GM12878 (cell line): ENCODE measurements at regions not wholly inside any gene's neighbourhood (a gene's known extent, or its start where the extent isn't known, plus 50 kb on each side); places are given as distances from the start of the nearest gene placed in this dataset.
"Not testable (repeated sequence)": the region's sequence is repeated elsewhere in the genome, so short reads cannot be mapped to it uniquely, and the experiment has no call there.

Source experiments
- ATAC-seq: fragments of 200-7000 bp; cut with Tn5 transposase; 3 replicates; pipeline ENCODE4 v1.9.1; 2020; ENCODE audit warnings: mild to moderate bottlenecking, moderate library complexity
- BruUV-seq: library from RNA; stranded (reverse); fragments of 400-500 nt; replicated peaks from 2 replicates; lab custom pipeline; 2021; lab: Mats Ljungman, UMichigan
- CTCF ChIA-PET: fragments of 300-600 bp; sonication (Branson Sonifier 250); formaldehyde crosslinking; extraction: SDS; loops from one replicate; lab custom pipeline; 2021; ENCODE audit warnings: inconsistent platforms; lab: Yijun Ruan, JAX
- POLR2A ChIA-PET: fragments of 350-600 bp; formaldehyde crosslinking; extraction: SDS; loops from one replicate; lab custom pipeline; 2021; ENCODE audit warnings: inconsistent platforms; lab: Charles Lee
- RAD21 ChIA-PET: fragments of 300-600 bp; sonication (Branson Sonifier 250); formaldehyde crosslinking; loops from one replicate; lab custom pipeline; 2023; ENCODE audit warnings: antibody characterized with exemption; ENCODE audit not compliant: unreplicated experiment; lab: Charles Lee
- SMC1A ChIA-PET: fragments of 300-600 bp; sonication (Branson Sonifier 250); formaldehyde crosslinking; loops from one replicate; lab custom pipeline; 2023; ENCODE audit not compliant: unreplicated experiment, uncharacterized antibody; lab: Charles Lee
- DNase-seq: peaks from one replicate; pipeline ENCODE4 v3.0.0-alpha.2; 2011; ENCODE audit warnings: low read depth, low spot score
- FAIRE-seq: peaks from 3 replicates; lab custom pipeline; 2011; peaks lifted over from hg19 to GRCh38; lab: Jason Lieb, UNC
- H2AFZ ChIP-seq: 2 replicates; pipeline ENCODE4 v1.6.0; 2011; ENCODE audit warnings: low read depth, low read length, control low read depth; ENCODE audit not compliant: control insufficient read depth
- H3K27ac ChIP-seq: 2 replicates; pipeline ENCODE4 v1.5.1; 2011; ENCODE audit warnings: control low read depth; ENCODE audit not compliant: control insufficient read depth, insufficient read depth
- H3K27me3 ChIP-seq, 2 experiments: replicated peaks in 1 of 2; 2 replicates each; pipeline versions ENCODE4 v1.6.0 to v1.6.1; 2011; ENCODE audit warnings: low read length in 1 of 2; ENCODE audit not compliant: control insufficient read depth in 2 of 2, insufficient read depth in 2 of 2
- H3K36me3 ChIP-seq, 2 experiments: 2 replicates each; pipeline ENCODE4 v1.5.1; 2011; ENCODE audit warnings: low read length in 1 of 2; ENCODE audit not compliant: control insufficient read depth in 2 of 2, insufficient read depth in 2 of 2
- H3K4me1 ChIP-seq: 2 replicates; pipeline ENCODE4 v1.6.1; 2011; ENCODE audit warnings: mild to moderate bottlenecking, low read length, moderate library complexity, mixed read lengths; ENCODE audit not compliant: control insufficient read depth, insufficient read depth
- H3K4me2 ChIP-seq: 2 replicates; pipeline ENCODE4 v1.6.0; 2011; ENCODE audit warnings: control low read depth; ENCODE audit not compliant: control insufficient read depth, insufficient read depth
- H3K4me3 ChIP-seq: fragments of 200-600 bp; sonication (generic); 2 replicates; pipeline ENCODE4 v1.5.1; 2016
- H3K79me2 ChIP-seq: 2 replicates; pipeline ENCODE4 v1.6.0; 2011; ENCODE audit warnings: low read length; ENCODE audit not compliant: control insufficient read depth, insufficient read depth
- H3K9ac ChIP-seq: 2 replicates; pipeline ENCODE4 v1.8.0; 2011; ENCODE audit warnings: low read length, control low read depth, mixed read lengths; ENCODE audit not compliant: control insufficient read depth, insufficient read depth
- H3K9me3 ChIP-seq: replicated peaks from 3 replicates; pipeline ENCODE4 v1.5.1; 2011; ENCODE audit warnings: mild to moderate bottlenecking, low read length; ENCODE audit not compliant: control insufficient read depth, insufficient read depth
- H4K20me1 ChIP-seq: 2 replicates; pipeline ENCODE4 v1.6.0; 2011; ENCODE audit not compliant: control insufficient read depth, insufficient read depth
- ZNF592 ChIP-seq: fragments of 450-650 bp; IDR thresholded peaks from 2 replicates; pipeline ENCODE4 v1.6.1; 2017; ENCODE audit warnings: mild to moderate bottlenecking, moderate library complexity
- WGBS: methylation state at CpG from one replicate; pipeline ENCODE4 v1.1.6; 2016; ENCODE audit warnings: low lambda C conversion rate; ENCODE audit not compliant: insufficient replicate concordance, insufficient coverage; ENCODE audit errors: missing lambda C conversion rate; 5-methylcytosine and 5-hydroxymethylcytosine counted together
- in situ Hi-C: fragments of 300-500 bp; cut with MboI; formaldehyde crosslinking; loops from 9 replicates; pipeline ENCODE4 v1.14.3; 2018; ENCODE audit warnings: mixed read lengths
- intact Hi-C: fragments of 100-400 bp; cut with micrococcal nuclease; formaldehyde crosslinking; loops from one replicate; pipeline ENCODE4 v1.14.2; 2022; ENCODE audit not compliant: unreplicated experiment

DNA sequence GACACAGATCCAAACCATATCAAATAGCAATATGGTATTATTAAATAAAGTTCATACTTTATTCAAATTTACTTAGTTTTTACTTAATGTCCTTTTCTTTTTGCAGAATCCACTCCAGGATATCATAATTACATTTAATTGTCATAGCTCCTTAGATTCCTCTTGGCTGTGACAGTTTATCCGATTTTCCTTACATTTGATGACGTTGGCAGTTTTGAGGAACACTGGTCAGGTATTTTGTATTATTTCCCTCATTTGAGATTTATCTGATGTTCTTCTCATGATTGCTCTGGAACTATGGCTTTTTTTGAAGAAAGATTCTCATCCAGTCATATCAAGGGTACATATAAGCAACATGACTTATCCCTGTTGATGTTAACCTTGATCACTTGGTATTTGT, 198.3 kb upstream of the STAC start:
- intact Hi-C loops, result no loop called here
- no TSS peak for BruUV-seq

DNA sequence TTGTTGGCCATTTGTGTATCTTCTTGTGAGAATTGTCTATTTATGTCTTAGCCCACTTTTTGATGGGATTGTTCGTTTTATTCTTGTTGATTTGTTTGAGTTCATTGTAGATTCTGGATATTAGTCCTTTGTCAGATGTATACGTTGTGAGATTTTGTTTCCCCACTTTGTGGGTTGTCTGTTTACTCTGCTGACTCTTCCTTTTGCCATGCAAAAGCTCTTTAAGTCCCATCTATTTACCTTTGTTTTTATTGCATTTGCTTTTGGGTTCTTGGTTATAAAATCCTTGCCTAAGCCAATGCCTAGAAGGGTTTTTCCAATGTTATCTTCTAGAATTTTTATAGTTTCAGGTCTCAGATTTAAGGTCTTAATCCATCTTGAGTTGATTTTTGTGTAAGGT, 193.1 kb upstream of the STAC start:
- intact Hi-C loops, BruUV-seq: not testable (repeated sequence)

More for the DNA sequence above, 198.3 kb upstream of the STAC start:
- in situ Hi-C loops, result no loop called here
- SMC1A ChIA-PET, result interaction anchor here (1.2 kb wide), 1 partner anchor 30 kb away, joined by 3 read pairs; no protein-coding TSS in a partner anchor
- Histone ChIP-seq H3K36me3 (no peaks in the 10 kb centered on the region), H3K27ac (no peak overlapping the region), H3K9ac (no peak overlapping the region), H2AFZ (no peak overlapping the region), H4K20me1 (no peaks in the 10 kb centered on the region), H3K79me2 (no peaks in the 10 kb centered on the region), H3K4me2 (no peak overlapping the region), H3K27me3 (no peaks in the 10 kb centered on the region), H3K4me3 (no peak overlapping the region), H3K4me1 (no peaks in the 10 kb centered on the region), H3K9me3 (no peaks in the 10 kb centered on the region)
- CTCF ChIA-PET, result no interaction called here
- DNase-seq, result no peak
- FAIRE-seq, result no peak
- 3% methylated on average over 2 of the region's 2 CpGs for WGBS
- no peak for TF ChIP-seq ZNF592
- POLR2A ChIA-PET, result no interaction called here
- RAD21 ChIA-PET, result no interaction called here
- ATAC-seq, result no peak

More for the DNA sequence above, 193.1 kb upstream of the STAC start:
- RAD21 ChIA-PET, FAIRE-seq, H3K27ac ChIP-seq, in situ Hi-C loops, H3K9ac ChIP-seq, SMC1A ChIA-PET, H3K27me3 ChIP-seq, ATAC-seq, POLR2A ChIA-PET, H3K9me3 ChIP-seq, DNase-seq, H3K4me2 ChIP-seq, H3K79me2 ChIP-seq, H2AFZ ChIP-seq, H4K20me1 ChIP-seq, H3K36me3 ChIP-seq, H3K4me1 ChIP-seq, H3K4me3 ChIP-seq, CTCF ChIA-PET: not testable (repeated sequence)
- WGBS, result 5% methylated on average over 2 of the region's 2 CpGs
